Activated T-helper 1 cell treated with anti-CD3 and anti-CD28 coated beads, Interleukin-12 subunit alpha, Interleukin-12 subunit beta, Interleukin-2, Interleukin-4 antibody, amounts not matched to agents 30 ng/mL and 10 ng/mL and 1 ng/mL, durations not matched to agents 14 hours and 24 hours and 36 hours (primary cell): ENCODE measurements at regions not wholly inside any gene's neighbourhood (a gene's known extent, or its start where the extent isn't known, plus 50 kb on each side); places are given as distances from the start of the nearest gene placed in this dataset.

Experiments used
- DNase-seq: peaks from one replicate; pipeline ENCODE4 v3.0.0; 2021; ENCODE audit warnings: low spot score
- H3K27ac Mint-ChIP-seq: one replicate; pipeline ENCODE4 v1.8.0; 2021; ENCODE audit warnings: mild to moderate bottlenecking, mixed read lengths
- H3K27me3 Mint-ChIP-seq: one replicate; pipeline ENCODE4 v1.8.0; 2022; ENCODE audit warnings: mild to moderate bottlenecking, moderate library complexity, mixed read lengths; ENCODE audit not compliant: insufficient read depth
- H3K36me3 Mint-ChIP-seq: one replicate; pipeline ENCODE4 v1.8.0; 2021; ENCODE audit warnings: low read depth, mixed read lengths
- H3K4me1 Mint-ChIP-seq: one replicate; pipeline ENCODE4 v1.8.0; 2021; ENCODE audit warnings: low read depth, mixed read lengths
- H3K4me3 Mint-ChIP-seq: one replicate; pipeline ENCODE4 v1.8.0; 2021; ENCODE audit warnings: mild to moderate bottlenecking, moderate library complexity, mixed read lengths
- H3K9me3 Mint-ChIP-seq: one replicate; pipeline ENCODE4 v1.8.0; 2021; ENCODE audit warnings: mixed read lengths
- intact Hi-C: fragments of 100-400 bp; cut with micrococcal nuclease; formaldehyde crosslinking; loops from one replicate; pipeline ENCODE4 v1.15.1; 2024

GRCh38 chrX:5425119-5425518 lies 803.5 kb downstream of the NLGN4X start:
- intact Hi-C loops, result no loop called here
- Mint-ChIP-seq H3K4me3 (no peak overlapping the region), H3K36me3 (no peaks in the 10 kb centered on the region), H3K27me3 (no peaks in the 10 kb centered on the region), H3K27ac (no peak overlapping the region), H3K4me1 (no peaks in the 10 kb centered on the region), H3K9me3 (peaks cover 9% of the 10 kb centered on the region)
- no peak for DNase-seq

DNA sequence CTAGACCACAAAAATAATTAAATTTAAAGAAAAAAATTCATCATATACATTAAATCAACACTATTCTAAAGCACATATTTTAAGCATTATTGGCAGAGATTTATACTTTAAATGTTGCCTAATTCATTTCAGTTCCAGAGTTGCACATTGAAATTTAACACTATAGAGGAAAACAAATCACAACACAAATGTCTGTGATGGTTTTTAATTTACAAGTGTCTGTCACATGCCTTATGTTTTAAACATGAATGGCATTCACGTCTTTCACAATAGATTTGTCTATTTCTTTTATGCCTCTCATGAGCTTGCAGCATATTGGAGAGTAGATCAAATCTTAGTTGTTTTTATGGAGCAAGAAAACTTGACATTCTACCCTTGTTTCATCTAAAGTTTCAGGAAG lies 811.3 kb downstream of the NLGN4X start:
- Mint-ChIP-seq H3K4me3 (no peak overlapping the region), H3K4me1 (no peaks in the 10 kb centered on the region), H3K9me3 (no peaks in the 10 kb centered on the region), H3K27me3 (no peaks in the 10 kb centered on the region), H3K36me3 (no peaks in the 10 kb centered on the region), H3K27ac (no peak overlapping the region)
- intact Hi-C loops, result no loop called here
- no peak for DNase-seq

- no peak overlapping the region for H3K27ac Mint-ChIP-seq
- DNase-seq, result no peak
- H3K36me3 Mint-ChIP-seq, result no peaks in the 10 kb centered on the region
- no peaks in the 10 kb centered on the region for H3K4me1 Mint-ChIP-seq
- H3K4me3 Mint-ChIP-seq, result no peak overlapping the region
- no peaks in the 10 kb centered on the region for H3K9me3 Mint-ChIP-seq
- intact Hi-C loops, result no loop called here
- no peaks in the 10 kb centered on the region for H3K27me3 Mint-ChIP-seq
These were observed 812.9 kb downstream of the NLGN4X start for GRCh38 chrX:5415738-5416137.

- intact Hi-C loops, result no loop called here
- Mint-ChIP-seq H3K27ac (no peak overlapping the region), H3K4me3 (no peak overlapping the region), H3K4me1 (no peaks in the 10 kb centered on the region), H3K27me3 (no peaks in the 10 kb centered on the region), H3K36me3 (no peaks in the 10 kb centered on the region), H3K9me3 (no peaks in the 10 kb centered on the region)
- no peak for DNase-seq
These were observed 819.6 kb downstream of the NLGN4X start for GRCh38 chrX:5409106-5409505.

GRCh38 chrX:5402461-5402860 lies 826.2 kb downstream of the NLGN4X start:
- Mint-ChIP-seq H3K9me3 (no peaks in the 10 kb centered on the region), H3K4me1 (no peaks in the 10 kb centered on the region), H3K27me3 (no peaks in the 10 kb centered on the region), H3K36me3 (no peaks in the 10 kb centered on the region), H3K4me3 (no peak overlapping the region), H3K27ac (no peak overlapping the region)
- intact Hi-C loops, result no loop called here
- no peak for DNase-seq

- H3K4me1 Mint-ChIP-seq, result no peaks in the 10 kb centered on the region
- H3K36me3 Mint-ChIP-seq, result no peaks in the 10 kb centered on the region
- H3K4me3 Mint-ChIP-seq, result no peak overlapping the region
- H3K27ac Mint-ChIP-seq, result no peak overlapping the region
- intact Hi-C loops, result no loop called here
- H3K9me3 Mint-ChIP-seq, result peaks cover 5% of the 10 kb centered on the region
- H3K27me3 Mint-ChIP-seq, result no peaks in the 10 kb centered on the region
- DNase-seq, result no peak
These were observed 829.3 kb downstream of the NLGN4X start for GRCh38 chrX:5399403-5399802.

- H3K36me3 Mint-ChIP-seq, result no peaks in the 10 kb centered on the region
- intact Hi-C loops, result no loop called here
- H3K27me3 Mint-ChIP-seq, result no peaks in the 10 kb centered on the region
- H3K4me1 Mint-ChIP-seq, result no peaks in the 10 kb centered on the region
- no peak overlapping the region for H3K4me3 Mint-ChIP-seq
- peaks cover 5% of the 10 kb centered on the region for H3K9me3 Mint-ChIP-seq
- no peak for DNase-seq
- H3K27ac Mint-ChIP-seq, result no peak overlapping the region
These were observed 831.3 kb downstream of the NLGN4X start for GRCh38 chrX:5397409-5397808.

GRCh38 chrX:5390376-5390775 lies 838.3 kb downstream of the NLGN4X start:
- intact Hi-C loops, result no loop called here
- DNase-seq, result no peak
- Mint-ChIP-seq H3K9me3 (peaks cover 8% of the 10 kb centered on the region), H3K4me1 (no peaks in the 10 kb centered on the region), H3K4me3 (no peak overlapping the region), H3K27ac (no peak overlapping the region), H3K27me3 (no peaks in the 10 kb centered on the region), H3K36me3 (no peaks in the 10 kb centered on the region)

DNA sequence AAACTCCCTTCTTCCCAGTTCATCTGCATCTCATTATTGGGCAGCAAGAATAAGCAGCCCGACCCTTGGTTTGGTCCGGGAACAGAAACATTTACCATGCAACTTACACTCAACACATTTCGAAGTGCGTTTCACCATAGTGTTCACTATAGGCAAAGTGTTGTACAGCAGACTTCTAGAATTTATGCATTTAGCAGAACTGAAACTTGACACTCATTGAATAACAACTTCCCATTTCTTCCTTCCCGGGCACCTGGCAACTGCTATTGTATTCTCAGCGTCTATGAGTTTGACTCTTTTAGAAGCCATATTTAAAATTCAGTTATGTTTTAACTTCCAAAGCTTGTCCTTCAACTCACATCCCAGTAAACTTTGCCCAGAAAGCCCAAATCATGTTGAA lies 840.6 kb downstream of the NLGN4X start:
- Mint-ChIP-seq H3K36me3 (no peaks in the 10 kb centered on the region), H3K27me3 (no peaks in the 10 kb centered on the region), H3K9me3 (peaks cover 5% of the 10 kb centered on the region), H3K4me3 (no peak overlapping the region), H3K4me1 (no peaks in the 10 kb centered on the region), H3K27ac (no peak overlapping the region)
- intact Hi-C loops, result no loop called here
- no peak for DNase-seq

- DNase-seq, result no peak
- intact Hi-C loops, result no loop called here
- Mint-ChIP-seq H3K4me1 (no peaks in the 10 kb centered on the region), H3K27me3 (no peaks in the 10 kb centered on the region), H3K4me3 (no peak overlapping the region), H3K36me3 (no peaks in the 10 kb centered on the region), H3K9me3 (no peaks in the 10 kb centered on the region), H3K27ac (no peak overlapping the region)
These were observed 848.2 kb downstream of the NLGN4X start for GRCh38 chrX:5380426-5380825.

GRCh38 chrX:5341902-5342301 lies 886.8 kb downstream of the NLGN4X start:
- H3K4me1 Mint-ChIP-seq, result no peaks in the 10 kb centered on the region
- no peak for DNase-seq
- intact Hi-C loops, result no loop called here
- H3K36me3 Mint-ChIP-seq, result no peaks in the 10 kb centered on the region
- no peaks in the 10 kb centered on the region for H3K27me3 Mint-ChIP-seq
- H3K9me3 Mint-ChIP-seq, result no peaks in the 10 kb centered on the region
- no peak overlapping the region for H3K4me3 Mint-ChIP-seq
- no peak overlapping the region for H3K27ac Mint-ChIP-seq

DNA sequence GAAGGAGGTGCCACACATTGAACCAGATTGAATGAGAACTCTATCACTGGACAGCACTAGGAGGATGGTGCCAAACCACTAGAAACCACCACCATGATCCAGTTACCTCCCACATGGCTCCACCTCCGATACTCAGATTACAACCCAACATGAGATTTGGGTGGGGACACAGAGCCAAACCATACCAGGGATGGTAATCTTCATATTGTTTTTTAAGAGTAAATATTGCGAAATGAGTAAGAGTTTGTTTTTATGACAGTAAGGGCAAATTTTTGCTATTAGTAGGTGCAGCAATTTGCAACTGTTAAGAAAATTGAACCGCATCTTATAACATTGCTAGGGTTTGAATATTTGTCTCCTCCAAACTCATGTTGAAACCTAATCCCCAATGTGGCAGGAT lies 891.5 kb downstream of the NLGN4X start:
- H3K4me3 Mint-ChIP-seq, result no peak overlapping the region
- no peak for DNase-seq
- no peaks in the 10 kb centered on the region for H3K4me1 Mint-ChIP-seq
- no peaks in the 10 kb centered on the region for H3K9me3 Mint-ChIP-seq
- H3K27me3 Mint-ChIP-seq, result no peaks in the 10 kb centered on the region
- H3K27ac Mint-ChIP-seq, result no peak overlapping the region
- intact Hi-C loops, result no loop called here
- H3K36me3 Mint-ChIP-seq, result no peaks in the 10 kb centered on the region

DNA sequence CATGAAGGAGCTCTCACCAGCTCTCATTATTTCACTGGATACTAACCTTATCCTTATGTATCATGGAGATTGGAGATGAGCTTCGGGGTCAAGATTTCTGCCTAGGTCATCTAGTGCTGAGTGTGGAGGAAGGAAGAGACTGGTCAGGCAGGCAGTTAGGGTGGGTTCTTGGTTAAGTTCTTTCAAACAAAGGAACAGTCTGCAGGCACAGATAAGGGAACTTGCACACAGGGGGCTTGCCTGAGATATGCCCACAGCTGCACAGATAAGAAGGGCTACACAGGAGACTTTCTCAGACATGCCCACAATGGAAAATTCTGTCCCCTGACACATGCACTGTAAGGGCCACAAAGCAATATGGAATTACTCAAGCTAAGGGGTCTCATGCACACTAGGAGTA lies 904.1 kb downstream of the NLGN4X start:
- intact Hi-C loops, result no loop called here
- Mint-ChIP-seq H3K9me3 (no peaks in the 10 kb centered on the region), H3K4me1 (no peaks in the 10 kb centered on the region), H3K36me3 (no peaks in the 10 kb centered on the region), H3K27me3 (no peaks in the 10 kb centered on the region), H3K27ac (no peak overlapping the region), H3K4me3 (no peak overlapping the region)
- no peak for DNase-seq

DNA sequence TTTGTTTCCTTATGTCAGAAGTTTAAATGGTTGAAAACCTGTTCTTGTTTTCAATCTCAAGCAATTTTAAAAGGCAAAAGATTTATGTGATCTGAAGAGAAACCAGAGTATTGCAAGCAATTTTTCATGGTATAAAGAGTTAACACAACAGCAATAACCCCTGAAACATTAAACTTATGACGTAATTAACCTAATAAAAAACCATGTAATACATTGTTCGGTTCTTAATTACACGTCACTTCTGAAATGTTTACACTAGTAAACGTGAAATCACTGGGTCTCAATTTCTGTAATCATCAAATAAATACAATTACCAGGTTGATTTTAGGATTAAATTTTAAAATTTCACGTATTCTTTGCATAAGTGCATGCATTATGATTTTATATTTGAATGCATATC lies 914.5 kb downstream of the NLGN4X start:
- Mint-ChIP-seq H3K27ac (no peak overlapping the region), H3K27me3 (no peaks in the 10 kb centered on the region), H3K36me3 (no peaks in the 10 kb centered on the region), H3K9me3 (peaks cover 3% of the 10 kb centered on the region), H3K4me1 (no peaks in the 10 kb centered on the region), H3K4me3 (no peak overlapping the region)
- intact Hi-C loops, result no loop called here
- no peak for DNase-seq
